ENCODE measurements at regions not wholly inside any gene's neighbourhood (a gene's known extent, or its start where the extent isn't known, plus 50 kb on each side); places are given as distances from the start of the nearest gene placed in this dataset.

DNA sequence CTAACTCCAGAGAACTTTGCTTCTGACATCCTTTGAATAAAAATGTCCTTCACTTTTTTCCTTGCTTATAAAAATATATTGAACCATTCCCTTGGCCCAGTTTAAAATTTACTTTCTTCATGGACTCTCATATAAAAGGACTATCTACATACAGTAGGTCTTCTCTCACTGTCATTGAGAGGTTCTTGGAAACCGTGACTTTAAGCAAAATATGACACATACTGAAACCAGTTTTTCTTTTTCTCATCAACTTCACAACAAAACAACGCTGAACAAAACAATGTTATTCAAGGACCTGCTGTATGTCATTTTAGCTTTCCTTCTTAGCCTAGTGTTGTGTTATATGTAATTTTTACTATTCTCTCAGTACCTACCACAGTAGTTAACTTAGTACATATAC is 496.8 kb downstream of the CENPC start:
- TF ChIP-seq YY1 (IDR thresholded peaks at IDR 0.05; ENCODE audit: insufficient read depth, insufficient read length) (no peak), SUZ12 (IDR thresholded peaks at IDR 0.05; ENCODE audit: extremely low read depth, insufficient read depth, insufficient read length) (no peak), ZNF274 (IDR thresholded peaks at IDR 0.05; ENCODE audit: low read depth, low read length) (no peak)

All from NT2/D1 (cell line).